HCT116 (cell line): ENCODE measurements at regions not wholly inside any gene's neighbourhood (a gene's known extent, or its start where the extent isn't known, plus 50 kb on each side); places are given as distances from the start of the nearest gene placed in this dataset.

Experiments used
- ATAC-seq: fragments of 200-7000 bp; cut with Tn5 transposase; 2 replicates; pipeline ENCODE4 v1.9.1; 2020; ENCODE audit warnings: mild to moderate bottlenecking, moderate library complexity
- BruUV-seq: library from RNA; stranded (reverse); fragments of 400-500 nt; replicated peaks from 2 replicates; lab custom pipeline; 2021; lab: Mats Ljungman, UMichigan
- CTCF ChIA-PET: fragments of 300-600 bp; sonication (Branson Sonifier 250); formaldehyde crosslinking; loops from one replicate; lab custom pipeline; 2021; ENCODE audit warnings: antibody characterized with exemption; lab: Charles Lee
- POLR2A ChIA-PET: fragments of 300-600, 350-600 bp; sonication (Branson Sonifier 250); formaldehyde crosslinking; loops from one replicate; lab custom pipeline; 2021; ENCODE audit warnings: antibody characterized with exemption; lab: Charles Lee
- RAD21 ChIA-PET, 2 experiments: fragments of 300-600 bp; sonication (Branson Sonifier 250); formaldehyde crosslinking; loops; one replicate each; lab custom pipeline; 2023; ENCODE audit warnings: low total read pairs in 2 of 2; ENCODE audit not compliant: uncharacterized antibody in 2 of 2, unreplicated experiment in 2 of 2, low non-redundant PET in 1 of 2; lab: Charles Lee
- DNase-seq: peaks from one replicate; pipeline ENCODE4 v3.0.0-alpha.2; 2010; ENCODE audit warnings: low read depth, low spot score
- H2AFZ ChIP-seq: fragments of 200-600 bp; shearing (Covaris generic), sonication (generic); 2 replicates; pipeline ENCODE4 v1.6.1; 2017; ENCODE audit warnings: low read depth, mixed run types, mixed read lengths, antibody characterized with exemption, low read length; ENCODE audit not compliant: poor library complexity, severe bottlenecking
- H3K27ac ChIP-seq: 2 replicates; pipeline ENCODE4 v1.5.1; 2012; ENCODE audit warnings: low read depth, low read length
- H3K27me3 ChIP-seq: fragments of 200-600 bp; sonication (generic); 2 replicates; pipeline ENCODE4 v1.6.1; 2016; ENCODE audit warnings: mixed run types, low read length, mixed read lengths; ENCODE audit not compliant: insufficient read depth
- H3K36me3 ChIP-seq, 2 experiments: fragments of 200-500 bp in 1 of 2; fragments of 200-600 bp in 1 of 2; sonication (Bioruptor generic) in 1 of 2; sonication (generic) in 1 of 2; 2 replicates each; pipeline versions ENCODE4 v1.5.1 to v1.6.1; 2014 to 2016; ENCODE audit warnings: low read length in 2 of 2, inconsistent platforms in 1 of 2, mixed read lengths in 1 of 2, mixed run types in 1 of 2; ENCODE audit not compliant: insufficient read depth in 2 of 2, control insufficient read depth in 1 of 2
- H3K4me1 ChIP-seq, 2 experiments: fragments of 200-600 bp in 1 of 2; sonication (generic) in 1 of 2; 2 replicates each; pipeline versions ENCODE4 v1.5.1 to v1.6.1; 2012 to 2017; ENCODE audit warnings: low read length in 2 of 2, inconsistent platforms in 1 of 2, mild to moderate bottlenecking in 1 of 2, mixed read lengths in 1 of 2, mixed run types in 1 of 2, moderate library complexity in 1 of 2; ENCODE audit not compliant: insufficient read depth in 2 of 2, control insufficient read depth in 1 of 2
- H3K4me2 ChIP-seq: fragments of 200-600 bp; sonication (generic); 2 replicates; pipeline ENCODE4 v1.6.1; 2017; ENCODE audit warnings: mixed run types, low read length, mixed read lengths
- H3K4me3 ChIP-seq, 2 experiments: fragments of 200-600 bp in 1 of 2; sonication (generic) in 1 of 2; replicated peaks in 1 of 2; 2 replicates each; pipeline ENCODE4 v1.5.1; 2011 to 2016; ENCODE audit warnings: low read length in 2 of 2, control low read depth in 1 of 2, low read depth in 1 of 2, mild to moderate bottlenecking in 1 of 2, mixed read lengths in 1 of 2, mixed run types in 1 of 2
- H3K79me2 ChIP-seq: fragments of 200-600 bp; sonication (generic); 2 replicates; pipeline ENCODE4 v1.6.1; 2017; ENCODE audit warnings: mild to moderate bottlenecking, mixed run types, low read length, moderate library complexity, mixed read lengths; ENCODE audit not compliant: insufficient read depth
- H3K9ac ChIP-seq: fragments of 200-600 bp; sonication (generic); 2 replicates; pipeline ENCODE4 v1.6.1; 2016; ENCODE audit warnings: low read length, mixed read lengths
- H3K9me2 ChIP-seq: fragments of 200-600 bp; sonication (generic), shearing (Covaris generic); 2 replicates; pipeline ENCODE4 v1.6.1; 2017; ENCODE audit warnings: mixed run types, mild to moderate bottlenecking, moderate library complexity; ENCODE audit not compliant: insufficient read depth
- H3K9me3 ChIP-seq, 2 experiments: fragments of 200-500 bp in 1 of 2; fragments of 200-600 bp in 1 of 2; sonication (Bioruptor generic) in 1 of 2; sonication (generic) in 1 of 2; 2 replicates each; pipeline ENCODE4 v1.6.1; 2014 to 2017; ENCODE audit warnings: low read length in 2 of 2, mixed read lengths in 2 of 2, inconsistent platforms in 1 of 2, low read depth in 1 of 2, mild to moderate bottlenecking in 1 of 2, mixed run types in 1 of 2, moderate library complexity in 1 of 2; ENCODE audit not compliant: control insufficient read depth in 1 of 2, insufficient read depth in 1 of 2
- H4K20me1 ChIP-seq: fragments of 200-600 bp; sonication (generic), shearing (Covaris generic); 2 replicates; pipeline ENCODE4 v1.6.1; 2017; ENCODE audit warnings: mixed run types, mild to moderate bottlenecking, moderate library complexity; ENCODE audit not compliant: insufficient read depth
- CBX3 ChIP-seq: IDR thresholded peaks from 2 replicates; pipeline ENCODE4 v1.6.1; 2012; ENCODE audit warnings: low read depth
- CEBPB ChIP-seq: IDR thresholded peaks from 2 replicates; pipeline ENCODE4 v1.6.1; 2012; ENCODE audit warnings: low read depth
- EZH2 ChIP-seq: fragments of 200-600 bp; sonication (generic); IDR thresholded peaks from 2 replicates; pipeline ENCODE4 v1.6.1; 2017; ENCODE audit warnings: antibody characterized with exemption, mixed run types
- JUND ChIP-seq: IDR thresholded peaks from 2 replicates; pipeline ENCODE4 v1.6.1; 2012
- POLR2A ChIP-seq: IDR thresholded peaks from 2 replicates; pipeline ENCODE4 v1.7.0; 2011; ENCODE audit warnings: borderline replicate concordance; ENCODE audit not compliant: insufficient read depth, insufficient read length; ENCODE audit errors: extremely low read depth
- POLR2AphosphoS5 ChIP-seq: IDR thresholded peaks from 2 replicates; pipeline ENCODE4 v1.6.1; 2011; ENCODE audit warnings: mild to moderate bottlenecking, low read depth, low read length, moderate library complexity
- RAD21 ChIP-seq: IDR thresholded peaks from 2 replicates; pipeline ENCODE4 v1.6.1; 2012; ENCODE audit warnings: low read depth, mild to moderate bottlenecking
- SP1 ChIP-seq: IDR thresholded peaks from 2 replicates; pipeline ENCODE4 v1.6.1; 2012; ENCODE audit warnings: low read depth
- TCF7L2 ChIP-seq: IDR thresholded peaks from 2 replicates; pipeline ENCODE4 v1.7.0; 2011; ENCODE audit warnings: borderline replicate concordance, inconsistent platforms; ENCODE audit not compliant: insufficient read depth, insufficient read length; ENCODE audit errors: extremely low read depth
- YY1 ChIP-seq: IDR thresholded peaks from 2 replicates; pipeline ENCODE4 v1.6.1; 2011; ENCODE audit warnings: low read length, low read depth, moderate library complexity, mild to moderate bottlenecking; ENCODE audit not compliant: insufficient replicate concordance; ENCODE audit errors: extremely low read depth
- ZFX ChIP-seq: fragments of 450-650 bp; IDR thresholded peaks from 2 replicates; pipeline ENCODE4 v1.6.1; 2017
- intact Hi-C: fragments of 100-400 bp; cut with micrococcal nuclease; formaldehyde crosslinking; loops from 2 replicates; pipeline ENCODE4 v1.10.0; 2022
- TF ChIP-seq, protein P1 (sequence below): IDR thresholded peaks from 2 replicates; pipeline ENCODE4 v1.6.1; 2012; ENCODE audit warnings: low read depth
- TF ChIP-seq, protein P2 (sequence below), 3 experiments: fragments of 200-600 bp in 1 of 3; sonication (generic) in 1 of 3; IDR thresholded peaks in 2 of 3; conservative IDR thresholded peaks in 1 of 3; 2 replicates each; pipeline ENCODE4 v1.5.1; 2012 to 2017; ENCODE audit warnings: low read depth in 2 of 3, low read length in 2 of 3, antibody characterized with exemption in 1 of 3, borderline replicate concordance in 1 of 3, control low read depth in 1 of 3, mild to moderate bottlenecking in 1 of 3, mixed read lengths in 1 of 3, mixed run types in 1 of 3, moderate library complexity in 1 of 3; ENCODE audit not compliant: insufficient read depth in 1 of 3
- TF ChIP-seq, protein P3 (sequence below): IDR thresholded peaks from 2 replicates; pipeline ENCODE4 v1.6.1; 2012

DNA sequence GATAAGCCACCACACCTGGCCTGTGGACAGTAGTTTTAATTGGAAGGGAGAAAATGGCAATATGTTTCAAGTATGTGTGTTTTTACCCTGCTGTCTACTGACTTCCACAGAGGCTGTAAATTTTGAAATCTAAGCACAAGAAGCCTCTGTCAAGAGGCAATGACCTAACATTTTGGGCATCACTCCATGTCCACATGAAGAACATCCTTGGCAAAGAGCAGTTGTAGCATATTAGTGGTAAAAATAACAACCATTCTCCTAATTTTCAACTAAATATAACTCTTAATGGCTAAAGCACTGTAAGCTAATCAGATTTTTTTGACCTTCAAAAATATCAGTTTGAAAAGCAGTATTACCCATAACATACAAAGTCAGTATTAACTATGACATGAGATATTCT, 100.3 kb upstream of the APC start:
- H3K4me3 ChIP-seq, result no peak overlapping the region
- no peaks in the 10 kb centered on the region for H3K4me1 ChIP-seq
- no peak overlapping the region for H3K4me2 ChIP-seq
- no peaks in the 10 kb centered on the region for H4K20me1 ChIP-seq
- H3K9ac ChIP-seq, result no peak overlapping the region
- ATAC-seq (no peak), DNase-seq (no peak)
- no peaks in the 10 kb centered on the region for H3K79me2 ChIP-seq
- H2AFZ ChIP-seq, result no peak overlapping the region
- ChIA-PET POLR2A (no interaction called here), RAD21 (no interaction called here), CTCF (no interaction called here)
- no peak for TF ChIP-seq ZFX
- no peaks in the 10 kb centered on the region for H3K9me2 ChIP-seq
- intact Hi-C loops, result no loop called here
- no peaks in the 10 kb centered on the region for H3K9me3 ChIP-seq
- no peaks in the 10 kb centered on the region for H3K27me3 ChIP-seq
- BruUV-seq, result no TSS peak
- no peak overlapping the region for H3K27ac ChIP-seq
- no peaks in the 10 kb centered on the region for H3K36me3 ChIP-seq

DNA sequence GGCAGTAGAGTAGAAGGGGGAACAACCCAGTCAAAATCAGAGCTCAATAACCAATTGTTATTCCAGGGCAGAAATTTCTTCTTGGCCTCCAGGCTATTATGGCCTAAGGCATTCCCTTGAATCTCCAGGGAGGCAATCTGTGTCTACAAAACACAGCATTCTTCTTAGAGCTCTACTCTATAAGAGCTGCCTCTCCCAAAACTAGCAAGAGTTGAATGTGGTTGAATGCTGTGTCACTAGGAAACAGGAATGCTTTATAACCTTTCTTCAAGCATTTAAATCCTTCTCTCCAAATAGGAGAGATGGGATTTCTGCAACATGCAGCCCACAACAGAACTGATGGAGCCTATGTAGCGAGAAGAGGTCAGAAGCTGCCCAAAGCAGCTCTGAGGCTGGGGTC, 97.1 kb upstream of the APC start:
- no peak overlapping the region for H3K4me3 ChIP-seq
- H3K9me2 ChIP-seq, result no peaks in the 10 kb centered on the region
- DNase-seq, result no peak
- RAD21 ChIA-PET, result no interaction called here
- no peaks in the 10 kb centered on the region for H3K36me3 ChIP-seq
- H3K79me2 ChIP-seq, result no peaks in the 10 kb centered on the region
- intact Hi-C loops, result no loop called here
- H3K4me1 ChIP-seq, result no peaks in the 10 kb centered on the region
- BruUV-seq, result no TSS peak
- no peaks in the 10 kb centered on the region for H4K20me1 ChIP-seq
- H2AFZ ChIP-seq, result no peak overlapping the region
- CTCF ChIA-PET, result no interaction called here
- no peak overlapping the region for H3K9ac ChIP-seq
- ATAC-seq, result no peak
- H3K9me3 ChIP-seq, result no peaks in the 10 kb centered on the region
- H3K27me3 ChIP-seq, result no peaks in the 10 kb centered on the region
- H3K4me2 ChIP-seq, result no peak overlapping the region
- POLR2A ChIA-PET, result no interaction called here
- no peak overlapping the region for H3K27ac ChIP-seq
- TF ChIP-seq, protein P1, sequence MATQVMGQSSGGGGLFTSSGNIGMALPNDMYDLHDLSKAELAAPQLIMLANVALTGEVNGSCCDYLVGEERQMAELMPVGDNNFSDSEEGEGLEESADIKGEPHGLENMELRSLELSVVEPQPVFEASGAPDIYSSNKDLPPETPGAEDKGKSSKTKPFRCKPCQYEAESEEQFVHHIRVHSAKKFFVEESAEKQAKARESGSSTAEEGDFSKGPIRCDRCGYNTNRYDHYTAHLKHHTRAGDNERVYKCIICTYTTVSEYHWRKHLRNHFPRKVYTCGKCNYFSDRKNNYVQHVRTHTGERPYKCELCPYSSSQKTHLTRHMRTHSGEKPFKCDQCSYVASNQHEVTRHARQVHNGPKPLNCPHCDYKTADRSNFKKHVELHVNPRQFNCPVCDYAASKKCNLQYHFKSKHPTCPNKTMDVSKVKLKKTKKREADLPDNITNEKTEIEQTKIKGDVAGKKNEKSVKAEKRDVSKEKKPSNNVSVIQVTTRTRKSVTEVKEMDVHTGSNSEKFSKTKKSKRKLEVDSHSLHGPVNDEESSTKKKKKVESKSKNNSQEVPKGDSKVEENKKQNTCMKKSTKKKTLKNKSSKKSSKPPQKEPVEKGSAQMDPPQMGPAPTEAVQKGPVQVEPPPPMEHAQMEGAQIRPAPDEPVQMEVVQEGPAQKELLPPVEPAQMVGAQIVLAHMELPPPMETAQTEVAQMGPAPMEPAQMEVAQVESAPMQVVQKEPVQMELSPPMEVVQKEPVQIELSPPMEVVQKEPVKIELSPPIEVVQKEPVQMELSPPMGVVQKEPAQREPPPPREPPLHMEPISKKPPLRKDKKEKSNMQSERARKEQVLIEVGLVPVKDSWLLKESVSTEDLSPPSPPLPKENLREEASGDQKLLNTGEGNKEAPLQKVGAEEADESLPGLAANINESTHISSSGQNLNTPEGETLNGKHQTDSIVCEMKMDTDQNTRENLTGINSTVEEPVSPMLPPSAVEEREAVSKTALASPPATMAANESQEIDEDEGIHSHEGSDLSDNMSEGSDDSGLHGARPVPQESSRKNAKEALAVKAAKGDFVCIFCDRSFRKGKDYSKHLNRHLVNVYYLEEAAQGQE, result no peak
- no peak for TF ChIP-seq TCF7L2
- no peak for TF ChIP-seq RAD21
- no peak for TF ChIP-seq CBX3
- TF ChIP-seq, protein P2, sequence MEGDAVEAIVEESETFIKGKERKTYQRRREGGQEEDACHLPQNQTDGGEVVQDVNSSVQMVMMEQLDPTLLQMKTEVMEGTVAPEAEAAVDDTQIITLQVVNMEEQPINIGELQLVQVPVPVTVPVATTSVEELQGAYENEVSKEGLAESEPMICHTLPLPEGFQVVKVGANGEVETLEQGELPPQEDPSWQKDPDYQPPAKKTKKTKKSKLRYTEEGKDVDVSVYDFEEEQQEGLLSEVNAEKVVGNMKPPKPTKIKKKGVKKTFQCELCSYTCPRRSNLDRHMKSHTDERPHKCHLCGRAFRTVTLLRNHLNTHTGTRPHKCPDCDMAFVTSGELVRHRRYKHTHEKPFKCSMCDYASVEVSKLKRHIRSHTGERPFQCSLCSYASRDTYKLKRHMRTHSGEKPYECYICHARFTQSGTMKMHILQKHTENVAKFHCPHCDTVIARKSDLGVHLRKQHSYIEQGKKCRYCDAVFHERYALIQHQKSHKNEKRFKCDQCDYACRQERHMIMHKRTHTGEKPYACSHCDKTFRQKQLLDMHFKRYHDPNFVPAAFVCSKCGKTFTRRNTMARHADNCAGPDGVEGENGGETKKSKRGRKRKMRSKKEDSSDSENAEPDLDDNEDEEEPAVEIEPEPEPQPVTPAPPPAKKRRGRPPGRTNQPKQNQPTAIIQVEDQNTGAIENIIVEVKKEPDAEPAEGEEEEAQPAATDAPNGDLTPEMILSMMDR (IDR thresholded peaks at IDR 0.05 in 2 of 3, conservative IDR thresholded peaks at IDR 0.05 in 1 of 3; ENCODE audit: borderline replicate concordance in 1 of 3, insufficient read depth in 1 of 3, low read depth in 2 of 3, low read length in 2 of 3), result no peak
- no peak for TF ChIP-seq EZH2
- TF ChIP-seq POLR2AphosphoS5, result no peak
- TF ChIP-seq SP1, result no peak
- no peak for TF ChIP-seq POLR2A
- TF ChIP-seq CEBPB, result no peak
- no peak for TF ChIP-seq JUND
- TF ChIP-seq, protein P3, sequence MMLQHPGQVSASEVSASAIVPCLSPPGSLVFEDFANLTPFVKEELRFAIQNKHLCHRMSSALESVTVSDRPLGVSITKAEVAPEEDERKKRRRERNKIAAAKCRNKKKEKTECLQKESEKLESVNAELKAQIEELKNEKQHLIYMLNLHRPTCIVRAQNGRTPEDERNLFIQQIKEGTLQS, result no peak
- TF ChIP-seq ZFX, result no peak
- TF ChIP-seq YY1, result no peak
